ENCODE measurements at regions not wholly inside any gene's neighbourhood (a gene's known extent, or its start where the extent isn't known, plus 50 kb on each side); places are given as distances from the start of the nearest gene placed in this dataset.

GRCh38 chr4:161003418-161004057, 1160.3 kb downstream of the FSTL5 start:
- intact Hi-C loops (cut with DNase I, micrococcal nuclease): no loop called here
- DNase-seq (no peak), ATAC-seq (no peak)

GRCh38 chr4:161005746-161006145, 1158.1 kb downstream of the FSTL5 start:
- ATAC-seq (no peak), DNase-seq (no peak)
- intact Hi-C loops (cut with DNase I, micrococcal nuclease): no loop called here

- ATAC-seq (no peak), DNase-seq (no peak)
- intact Hi-C loops (cut with DNase I, micrococcal nuclease): no loop called here
Measured at GRCh38 chr4:161008527-161008926, 1155.3 kb downstream of the FSTL5 start.

GRCh38 chr4:161010227-161010626, 1153.6 kb downstream of the FSTL5 start:
- no peak for DNase-seq
- intact Hi-C loops (cut with DNase I, micrococcal nuclease): no loop called here
- no peak for ATAC-seq
